H1 (cell line): ENCODE measurements at regions not wholly inside any gene's neighbourhood (a gene's known extent, or its start where the extent isn't known, plus 50 kb on each side); places are given as distances from the start of the nearest gene placed in this dataset.

Source experiments
- ATF3 ChIP-seq: IDR thresholded peaks from 2 replicates; pipeline ENCODE4 v1.6.1; 2011; ENCODE audit warnings: low read depth, mild to moderate bottlenecking, low read length; ENCODE audit not compliant: insufficient read depth
- EP300 ChIP-seq, 2 experiments: IDR thresholded peaks; 1 replicate in 1 of 2; 2 replicates in 1 of 2; pipeline ENCODE4 v1.6.1; 2011 to 2012; ENCODE audit warnings: low read depth in 2 of 2, low read length in 2 of 2, mild to moderate bottlenecking in 2 of 2, borderline replicate concordance in 1 of 2, inconsistent platforms in 1 of 2, moderate library complexity in 1 of 2
- SIN3A ChIP-seq, 2 experiments: IDR thresholded peaks in 1 of 2; conservative IDR thresholded peaks in 1 of 2; 2 replicates each; pipeline ENCODE4 v1.6.1; 2011 to 2012; ENCODE audit warnings: low read length in 2 of 2, improper control_type of control experiment in 1 of 2, low read depth in 1 of 2, mild to moderate bottlenecking in 1 of 2
- TCF12 ChIP-seq: IDR thresholded peaks from 2 replicates; pipeline ENCODE4 v1.6.1; 2011; ENCODE audit warnings: low read depth, mild to moderate bottlenecking, low read length

DNA sequence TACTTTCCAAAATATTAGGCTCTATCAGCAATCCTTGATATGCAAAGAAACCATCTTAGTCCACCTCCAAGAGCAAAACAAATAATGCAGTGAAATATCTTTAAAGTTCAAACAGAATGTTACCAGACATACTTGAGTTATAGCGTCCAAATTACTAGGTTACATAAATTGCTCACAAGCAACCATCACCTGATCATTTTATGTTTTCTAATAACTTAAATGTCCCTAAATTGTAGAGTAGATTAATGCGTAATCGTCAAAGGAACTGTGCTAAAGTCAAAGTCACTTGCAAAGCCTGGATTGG is 350.6 kb upstream of the ARGLU1 start:
- TF ChIP-seq SIN3A (conservative IDR thresholded peaks at IDR 0.05 in 1 of 2, IDR thresholded peaks at IDR 0.05 in 1 of 2; ENCODE audit: low read depth in 1 of 2, low read length in 2 of 2) (no peak), ATF3 (no peak), EP300 (IDR thresholded peaks at IDR 0.05; ENCODE audit: borderline replicate concordance in 1 of 2, low read depth in 2 of 2, low read length in 2 of 2) (no peak), TCF12 (no peak)
